Activated naive CD4-positive, alpha-beta T cell (primary cell): ENCODE measurements at regions not wholly inside any gene's neighbourhood (a gene's known extent, or its start where the extent isn't known, plus 50 kb on each side); places are given as distances from the start of the nearest gene placed in this dataset.

Experiments
- DNase-seq, 4 experiments: peaks; one replicate each; lab custom pipeline; 2025; lab: John Stamatoyannopoulos, UW

- no peak for DNase-seq
Observed at GRCh38 chr2:129071531-129071930, 752.9 kb upstream of the HS6ST1 start.

GRCh38 chr2:129074298-129074920 is 755.7 kb upstream of the HS6ST1 start:
- DNase-seq, result no peak

GRCh38 chr2:129078548-129078947 is 759.9 kb upstream of the HS6ST1 start:
- DNase-seq, result no peak

DNA sequence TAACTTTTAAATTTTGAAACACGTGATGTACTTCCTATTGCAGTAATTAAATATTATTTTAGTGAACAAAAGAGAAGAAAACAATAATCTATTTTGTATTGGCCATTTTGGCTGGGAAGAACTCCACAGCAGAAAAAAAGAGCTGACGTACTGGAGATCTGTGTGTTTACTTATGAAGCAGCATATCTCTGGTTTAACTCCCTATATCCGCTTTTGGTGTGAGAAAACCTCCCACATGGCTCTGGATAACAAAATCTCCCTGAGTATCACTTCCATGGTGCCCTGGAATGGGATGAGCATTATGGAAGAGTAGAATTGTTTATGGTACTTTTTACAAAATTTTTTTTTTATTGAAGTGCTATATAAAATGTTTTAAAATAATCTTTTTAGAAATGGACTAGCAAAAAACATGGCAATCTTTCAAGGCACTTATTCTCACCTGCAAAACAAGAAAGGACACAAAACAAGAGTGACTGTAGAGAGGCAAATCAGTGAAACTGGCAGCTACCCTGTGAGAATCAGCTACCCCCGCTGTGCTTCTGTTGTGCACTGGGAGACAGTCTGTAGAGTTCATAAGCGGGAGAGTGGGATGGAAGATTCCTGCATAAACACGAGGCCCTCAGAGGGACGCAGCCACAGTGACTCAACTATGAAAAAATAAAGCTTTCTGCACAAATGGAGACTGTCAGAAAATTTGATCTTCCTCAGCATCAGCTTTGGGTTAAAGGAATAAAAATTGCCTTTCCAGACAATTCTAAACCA is 762.2 kb upstream of the HS6ST1 start:
- DNase-seq, result no peak

DNA sequence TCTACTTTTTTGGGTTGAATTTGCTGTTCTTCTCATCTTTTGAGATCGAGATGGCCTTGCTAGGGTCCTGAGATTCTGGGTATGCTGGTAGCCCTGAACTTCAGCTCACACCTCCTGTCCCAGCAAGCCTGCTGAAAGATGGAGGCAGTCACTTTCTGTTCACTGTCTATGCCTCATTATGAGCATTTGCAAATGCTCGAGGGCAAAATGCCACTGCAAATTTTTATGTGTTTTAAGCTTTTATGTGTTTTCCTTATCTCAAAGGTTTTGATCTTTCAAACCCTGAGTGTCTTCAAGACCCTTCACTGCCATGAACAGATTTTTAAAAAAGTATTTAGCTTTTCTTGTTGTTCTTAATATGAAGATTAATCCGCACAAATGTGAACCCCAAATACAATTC is 766.7 kb upstream of the HS6ST1 start:
- no peak for DNase-seq

DNA sequence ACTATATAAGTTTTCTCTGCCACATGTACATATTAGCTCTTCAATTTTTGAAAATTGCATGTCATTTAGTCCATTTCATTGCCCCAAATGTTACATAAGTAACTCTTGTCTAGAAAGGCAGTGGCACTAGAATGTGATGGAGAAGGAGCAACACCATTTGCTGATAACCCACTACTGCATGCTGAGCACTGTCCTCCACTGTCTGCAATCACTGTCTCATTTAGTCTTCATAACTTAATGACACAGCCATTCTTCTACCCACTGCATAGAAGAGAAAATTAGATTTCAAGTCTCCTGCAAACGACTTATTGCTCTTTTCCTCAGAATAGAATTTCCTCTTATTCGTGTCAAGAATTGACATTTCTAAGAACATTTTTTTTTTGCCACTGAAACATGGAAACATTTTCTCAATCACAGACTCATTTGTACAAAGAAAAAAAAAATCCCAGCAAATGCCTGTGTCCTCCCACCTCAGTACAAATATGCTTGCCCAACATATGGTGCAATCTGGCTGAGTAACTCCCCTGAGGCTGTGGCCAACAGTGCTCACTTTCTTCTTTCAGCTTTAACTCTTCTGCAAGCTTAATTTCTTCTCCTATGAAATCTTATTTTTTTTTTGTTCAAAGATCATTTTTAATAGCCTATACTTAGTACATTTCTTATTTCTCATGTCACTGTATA is 768.6 kb upstream of the HS6ST1 start:
- no peak for DNase-seq

- no peak for DNase-seq
Observed at GRCh38 chr2:129091620-129092019, 773.0 kb upstream of the HS6ST1 start.

- DNase-seq, result no peak
Observed at GRCh38 chr2:129092956-129093355, 774.3 kb upstream of the HS6ST1 start.

DNA sequence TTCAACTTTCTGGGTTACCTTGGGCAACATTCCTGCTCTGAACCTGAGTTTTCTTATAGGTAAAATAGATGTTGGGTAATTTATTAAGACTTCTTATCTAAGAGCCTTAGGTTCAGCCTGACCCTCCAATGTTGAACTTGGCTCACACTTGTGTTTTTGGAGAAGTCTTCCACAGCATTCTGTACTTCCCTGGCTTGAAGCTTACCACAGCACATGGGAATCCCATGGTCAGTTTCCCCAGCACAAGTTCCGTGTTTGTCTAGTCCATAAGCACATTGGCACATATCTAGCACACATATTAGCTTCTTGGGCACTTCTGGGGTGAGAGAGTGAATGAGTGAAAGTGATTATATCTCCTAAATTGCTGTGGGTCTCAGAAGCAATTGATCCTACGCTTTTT is 782.5 kb upstream of the HS6ST1 start:
- no peak for DNase-seq

- DNase-seq, result no peak
Observed at GRCh38 chr2:129103936-129104878, 785.5 kb upstream of the HS6ST1 start.

GRCh38 chr2:129112181-129112580 is 793.5 kb upstream of the HS6ST1 start:
- DNase-seq, result no peak

DNA sequence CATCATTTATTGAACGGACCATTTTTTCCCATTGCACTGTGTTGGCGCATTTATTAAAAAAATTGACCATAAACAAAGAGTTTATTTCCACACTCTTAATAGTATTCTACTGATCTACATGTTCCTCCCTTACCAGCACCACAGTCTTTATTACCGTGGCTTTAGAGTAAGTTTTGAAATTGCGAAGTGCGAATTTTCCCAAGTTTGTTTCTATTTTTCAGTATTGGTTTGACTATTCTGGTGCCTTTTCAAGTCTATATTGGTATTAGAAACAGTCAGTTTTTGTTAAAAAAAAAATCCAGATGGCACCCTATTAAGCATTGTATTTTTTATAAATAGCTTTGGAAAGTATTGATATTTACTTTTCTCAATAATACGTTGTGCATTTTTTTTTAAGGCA is 795.1 kb upstream of the HS6ST1 start:
- DNase-seq, result no peak

DNA sequence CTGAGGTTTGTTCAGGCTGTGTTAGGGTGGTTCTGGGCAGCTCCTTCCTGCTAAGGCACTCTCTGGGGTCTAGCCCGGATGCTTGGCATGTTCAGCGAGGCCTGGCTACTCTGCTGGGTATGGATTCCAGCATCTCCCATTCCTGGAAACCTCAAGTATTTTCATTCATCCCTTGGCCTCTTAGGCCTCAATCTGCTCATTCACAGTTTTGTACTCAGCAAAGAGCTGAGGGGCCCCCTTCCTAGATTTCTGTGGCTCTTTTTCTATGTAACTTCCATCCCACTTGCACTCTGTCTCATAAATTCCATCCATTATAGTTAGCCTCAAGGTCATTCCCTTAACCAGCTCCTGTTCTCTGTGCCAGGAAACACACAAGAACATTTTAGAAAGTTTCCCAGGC is 798.8 kb upstream of the HS6ST1 start:
- no peak for DNase-seq

GRCh38 chr2:129118296-129118695 is 799.6 kb upstream of the HS6ST1 start:
- no peak for DNase-seq

GRCh38 chr2:129129087-129129486 is 810.4 kb upstream of the HS6ST1 start:
- DNase-seq, result no peak

DNA sequence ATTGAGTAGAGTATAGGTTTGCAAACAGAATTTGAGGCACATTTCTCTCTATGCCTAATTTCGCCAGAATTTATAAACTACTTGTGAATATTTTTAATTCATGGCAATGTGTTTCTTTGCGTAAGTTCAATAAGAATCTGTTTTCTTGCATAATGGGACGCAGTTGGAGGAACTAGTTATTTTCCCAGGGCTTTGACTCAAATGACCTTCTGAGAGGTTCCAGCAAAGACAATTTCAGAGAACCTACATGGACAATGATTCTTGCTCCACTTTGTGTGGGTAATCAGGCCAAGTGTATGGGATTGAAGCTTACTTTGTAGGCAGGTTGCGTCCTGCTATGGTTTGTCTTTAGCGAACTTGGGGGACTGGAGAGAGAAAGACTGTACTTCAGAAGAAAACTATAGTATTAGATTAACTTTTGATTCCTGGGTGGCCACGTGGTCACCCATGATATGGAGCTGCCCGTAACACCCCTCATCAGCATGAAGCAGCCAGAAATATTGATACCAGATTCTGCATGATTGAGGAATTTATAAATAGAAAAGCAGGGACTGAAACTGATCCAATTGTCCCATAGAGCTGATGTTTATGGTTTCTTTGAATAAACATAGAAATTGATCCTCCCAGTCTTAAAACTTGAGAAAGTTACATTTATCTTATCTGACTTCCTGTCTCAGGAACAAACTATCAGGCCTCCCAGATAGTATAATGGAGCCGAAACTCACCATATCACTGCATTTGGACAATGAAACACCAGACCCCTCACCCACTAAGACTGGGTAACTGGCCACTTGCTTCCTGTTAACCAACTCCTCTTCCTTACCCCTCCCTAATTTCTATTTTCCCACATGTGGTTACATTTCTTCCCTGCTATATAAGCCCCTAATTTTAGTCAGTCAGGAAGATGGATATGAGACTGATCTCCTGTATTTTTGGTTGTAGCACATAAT is 815.3 kb upstream of the HS6ST1 start:
- DNase-seq, result no peak

GRCh38 chr2:129135017-129135416 is 816.3 kb upstream of the HS6ST1 start:
- DNase-seq, result no peak

DNA sequence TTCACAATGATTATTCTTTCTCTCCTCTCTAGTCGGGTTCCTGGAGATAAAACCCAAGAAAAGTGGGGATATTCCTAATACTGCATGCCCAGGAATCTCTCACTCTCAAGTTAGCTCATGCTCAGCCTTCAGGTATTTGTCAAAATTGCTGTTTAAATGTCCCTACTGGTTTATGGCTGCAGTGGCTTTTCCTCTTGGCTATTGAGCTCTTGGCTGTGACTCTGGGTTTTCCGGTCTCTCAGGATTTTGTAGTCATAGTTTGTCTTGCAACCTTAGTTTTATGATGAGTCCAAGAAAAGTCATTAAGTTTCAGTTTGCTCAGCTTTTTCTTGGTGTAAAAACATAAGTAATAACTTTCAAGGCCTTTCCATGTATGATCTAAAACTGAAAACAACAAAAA is 820.7 kb upstream of the HS6ST1 start:
- no peak for DNase-seq

DNA sequence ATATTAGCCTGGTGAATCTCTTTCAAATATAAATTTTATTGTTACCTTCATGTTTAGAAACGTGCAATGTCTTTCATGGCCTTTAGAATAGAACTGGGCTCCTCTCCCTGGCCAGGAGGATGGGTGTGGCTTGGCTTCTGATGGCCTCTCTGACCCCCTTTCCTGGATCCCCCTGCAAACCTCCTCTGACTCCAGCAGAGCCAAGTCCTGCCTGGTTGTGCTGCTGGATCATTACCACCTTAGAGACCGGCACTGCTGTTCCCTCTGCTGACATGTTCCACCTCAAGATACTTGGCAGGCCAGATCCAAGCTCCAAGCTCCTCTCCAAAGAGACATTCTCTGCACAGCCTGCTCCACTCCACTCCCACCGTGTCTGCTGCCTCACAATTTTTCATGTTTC is 823.8 kb upstream of the HS6ST1 start:
- DNase-seq, result no peak

DNA sequence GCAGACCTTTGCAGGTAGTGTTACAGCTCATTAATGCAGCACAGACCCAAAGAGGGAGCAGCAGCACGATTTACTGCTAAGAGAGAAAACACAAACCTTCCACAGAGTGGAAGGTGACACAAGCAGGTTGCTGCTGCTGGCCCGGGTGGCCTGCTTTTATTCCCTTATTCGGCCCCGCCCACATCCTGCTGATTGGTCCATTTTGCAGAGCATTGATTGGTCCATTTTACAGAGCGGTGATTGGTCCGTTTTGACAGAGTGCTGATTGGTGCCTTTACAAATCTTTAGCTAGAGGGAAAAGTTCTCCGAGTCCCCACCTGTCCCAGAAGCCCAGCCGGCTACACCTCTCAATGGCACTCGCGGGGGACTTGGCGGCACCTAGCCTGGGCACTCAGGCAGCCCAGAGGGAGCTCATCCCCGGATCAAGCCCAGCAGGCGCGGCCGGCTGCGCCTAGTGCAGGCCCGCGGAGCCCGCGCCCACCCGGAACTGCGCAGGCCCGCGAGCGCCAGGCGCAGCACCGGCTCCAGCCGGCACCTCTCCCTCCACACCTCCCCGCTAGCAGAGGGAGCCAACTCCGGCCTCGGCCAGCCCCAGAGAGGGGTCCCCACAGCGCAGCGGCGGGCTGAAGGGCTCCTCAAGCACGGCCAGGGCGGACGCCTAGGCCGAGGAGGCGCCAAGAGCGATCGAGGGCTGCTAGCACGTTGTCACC is 825.6 kb upstream of the HS6ST1 start:
- no peak for DNase-seq
